ENCODE measurements at regions not wholly inside any gene's neighbourhood (a gene's known extent, or its start where the extent isn't known, plus 50 kb on each side); places are given as distances from the start of the nearest gene placed in this dataset.

- TF ChIP-seq, protein P1, sequence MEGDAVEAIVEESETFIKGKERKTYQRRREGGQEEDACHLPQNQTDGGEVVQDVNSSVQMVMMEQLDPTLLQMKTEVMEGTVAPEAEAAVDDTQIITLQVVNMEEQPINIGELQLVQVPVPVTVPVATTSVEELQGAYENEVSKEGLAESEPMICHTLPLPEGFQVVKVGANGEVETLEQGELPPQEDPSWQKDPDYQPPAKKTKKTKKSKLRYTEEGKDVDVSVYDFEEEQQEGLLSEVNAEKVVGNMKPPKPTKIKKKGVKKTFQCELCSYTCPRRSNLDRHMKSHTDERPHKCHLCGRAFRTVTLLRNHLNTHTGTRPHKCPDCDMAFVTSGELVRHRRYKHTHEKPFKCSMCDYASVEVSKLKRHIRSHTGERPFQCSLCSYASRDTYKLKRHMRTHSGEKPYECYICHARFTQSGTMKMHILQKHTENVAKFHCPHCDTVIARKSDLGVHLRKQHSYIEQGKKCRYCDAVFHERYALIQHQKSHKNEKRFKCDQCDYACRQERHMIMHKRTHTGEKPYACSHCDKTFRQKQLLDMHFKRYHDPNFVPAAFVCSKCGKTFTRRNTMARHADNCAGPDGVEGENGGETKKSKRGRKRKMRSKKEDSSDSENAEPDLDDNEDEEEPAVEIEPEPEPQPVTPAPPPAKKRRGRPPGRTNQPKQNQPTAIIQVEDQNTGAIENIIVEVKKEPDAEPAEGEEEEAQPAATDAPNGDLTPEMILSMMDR (IDR thresholded peaks at IDR 0.05) = no peak
- no peak for TF ChIP-seq EZH2 (IDR thresholded peaks at IDR 0.05)
Observed at GRCh38 chr22:44365191-44365590, 52.4 kb upstream of the SHISAL1 start.

Measured in neural progenitor cell (in vitro differentiated cells).